Neuron (in vitro differentiated cells): ENCODE measurements at regions not wholly inside any gene's neighbourhood (a gene's known extent, or its start where the extent isn't known, plus 50 kb on each side); places are given as distances from the start of the nearest gene placed in this dataset.

Experiments
- H2AFZ ChIP-seq: one replicate; pipeline ENCODE4 v1.6.1; 2013; ENCODE audit warnings: low read depth, mild to moderate bottlenecking, inconsistent platforms, low read length, moderate library complexity
- H3K27me3 ChIP-seq: one replicate; pipeline ENCODE4 v1.6.1; 2013; ENCODE audit warnings: low read length; ENCODE audit not compliant: insufficient read depth
- H3K36me3 ChIP-seq: one replicate; pipeline ENCODE4 v1.6.1; 2013; ENCODE audit warnings: low read length; ENCODE audit not compliant: insufficient read depth
- H3K4me1 ChIP-seq: one replicate; pipeline ENCODE4 v1.6.1; 2013; ENCODE audit warnings: low read length; ENCODE audit not compliant: insufficient read depth
- H3K4me3 ChIP-seq: 2 replicates; pipeline ENCODE4 v1.5.1; 2013; ENCODE audit warnings: mild to moderate bottlenecking, low read length, moderate library complexity
- H3K9me3 ChIP-seq: one replicate; pipeline ENCODE4 v1.6.1; 2013; ENCODE audit warnings: low read length

- Histone ChIP-seq H3K4me1 (no peaks in the 10 kb centered on the region), H3K36me3 (no peaks in the 10 kb centered on the region), H2AFZ (no peak overlapping the region), H3K9me3 (no peaks in the 10 kb centered on the region), H3K4me3 (no peak overlapping the region), H3K27me3 (no peaks in the 10 kb centered on the region)
Measured at GRCh38 chr21:21605521-21605920, 607.3 kb downstream of the NCAM2 start.

- Histone ChIP-seq H3K36me3 (no peaks in the 10 kb centered on the region), H3K27me3 (no peaks in the 10 kb centered on the region), H2AFZ (no peak overlapping the region), H3K4me3 (no peak overlapping the region), H3K4me1 (no peaks in the 10 kb centered on the region), H3K9me3 (no peaks in the 10 kb centered on the region)
Measured at GRCh38 chr21:21606041-21606440, 607.8 kb downstream of the NCAM2 start.

- Histone ChIP-seq H3K4me3 (no peak overlapping the region), H3K9me3 (no peaks in the 10 kb centered on the region), H2AFZ (peak overlapping the region; percentile 14), H3K4me1 (no peaks in the 10 kb centered on the region), H3K27me3 (no peaks in the 10 kb centered on the region), H3K36me3 (no peaks in the 10 kb centered on the region)
Measured at GRCh38 chr21:21612466-21612865, 614.3 kb downstream of the NCAM2 start.

- H3K36me3 ChIP-seq = no peaks in the 10 kb centered on the region
- no peak overlapping the region for H2AFZ ChIP-seq
- no peaks in the 10 kb centered on the region for H3K27me3 ChIP-seq
- H3K4me1 ChIP-seq = no peaks in the 10 kb centered on the region
- H3K9me3 ChIP-seq = no peaks in the 10 kb centered on the region
- H3K4me3 ChIP-seq = no peak overlapping the region
Measured at GRCh38 chr21:21614966-21615365, 616.8 kb downstream of the NCAM2 start.

- no peak overlapping the region for H2AFZ ChIP-seq
- no peaks in the 10 kb centered on the region for H3K27me3 ChIP-seq
- H3K9me3 ChIP-seq = no peaks in the 10 kb centered on the region
- peaks cover 9% of the 10 kb centered on the region for H3K4me1 ChIP-seq
- H3K36me3 ChIP-seq = no peaks in the 10 kb centered on the region
- no peak overlapping the region for H3K4me3 ChIP-seq
Measured at GRCh38 chr21:21622460-21623234, 624.4 kb downstream of the NCAM2 start.

- Histone ChIP-seq H3K36me3 (no peaks in the 10 kb centered on the region), H3K27me3 (no peaks in the 10 kb centered on the region), H2AFZ (no peak overlapping the region), H3K9me3 (no peaks in the 10 kb centered on the region), H3K4me3 (no peak overlapping the region), H3K4me1 (peaks cover 9% of the 10 kb centered on the region)
Measured at GRCh38 chr21:21624674-21625073, 626.5 kb downstream of the NCAM2 start.

GRCh38 chr21:21631961-21632360 is 633.8 kb downstream of the NCAM2 start:
- Histone ChIP-seq H3K9me3 (no peaks in the 10 kb centered on the region), H3K36me3 (no peaks in the 10 kb centered on the region), H3K4me3 (no peak overlapping the region), H3K4me1 (no peaks in the 10 kb centered on the region), H3K27me3 (no peaks in the 10 kb centered on the region), H2AFZ (no peak overlapping the region)

- H3K4me3 ChIP-seq = no peak overlapping the region
- no peaks in the 10 kb centered on the region for H3K4me1 ChIP-seq
- H2AFZ ChIP-seq = no peak overlapping the region
Measured at GRCh38 chr21:21632926-21633325, 634.7 kb downstream of the NCAM2 start.

GRCh38 chr21:21661741-21662140 is 663.5 kb downstream of the NCAM2 start:
- peak overlapping the region; percentile 19 for H2AFZ ChIP-seq
- no peak overlapping the region for H3K4me3 ChIP-seq
- H3K4me1 ChIP-seq = peaks cover 3% of the 10 kb centered on the region
- H3K36me3 ChIP-seq = no peaks in the 10 kb centered on the region
- no peaks in the 10 kb centered on the region for H3K9me3 ChIP-seq
- H3K27me3 ChIP-seq = no peaks in the 10 kb centered on the region

More at GRCh38 chr21:21632926-21633325, 634.7 kb downstream of the NCAM2 start:
- H3K9me3 ChIP-seq = no peaks in the 10 kb centered on the region
- H3K36me3 ChIP-seq = no peaks in the 10 kb centered on the region
- H3K27me3 ChIP-seq = no peaks in the 10 kb centered on the region

GRCh38 chr21:21662776-21663175 is 664.6 kb downstream of the NCAM2 start:
- Histone ChIP-seq H3K27me3 (no peaks in the 10 kb centered on the region), H3K36me3 (no peaks in the 10 kb centered on the region), H3K4me1 (peaks cover 3% of the 10 kb centered on the region), H3K4me3 (no peak overlapping the region), H2AFZ (no peak overlapping the region), H3K9me3 (no peaks in the 10 kb centered on the region)

- Histone ChIP-seq H3K36me3 (no peaks in the 10 kb centered on the region), H3K4me3 (no peak overlapping the region), H2AFZ (no peak overlapping the region), H3K27me3 (no peaks in the 10 kb centered on the region), H3K9me3 (no peaks in the 10 kb centered on the region), H3K4me1 (peaks cover 3% of the 10 kb centered on the region)
Measured at GRCh38 chr21:21664871-21665270, 666.7 kb downstream of the NCAM2 start.

- H3K36me3 ChIP-seq = no peaks in the 10 kb centered on the region
- no peak overlapping the region for H2AFZ ChIP-seq
- H3K9me3 ChIP-seq = no peaks in the 10 kb centered on the region
- no peak overlapping the region for H3K4me3 ChIP-seq
- H3K4me1 ChIP-seq = peaks cover 2% of the 10 kb centered on the region
- no peaks in the 10 kb centered on the region for H3K27me3 ChIP-seq
Measured at GRCh38 chr21:21666689-21667088, 668.5 kb downstream of the NCAM2 start.

- no peaks in the 10 kb centered on the region for H3K27me3 ChIP-seq
- no peak overlapping the region for H2AFZ ChIP-seq
- no peaks in the 10 kb centered on the region for H3K9me3 ChIP-seq
- no peaks in the 10 kb centered on the region for H3K36me3 ChIP-seq
- no peaks in the 10 kb centered on the region for H3K4me1 ChIP-seq
- H3K4me3 ChIP-seq = no peak overlapping the region
Measured at GRCh38 chr21:21668198-21668597, 670.0 kb downstream of the NCAM2 start.

GRCh38 chr21:21673959-21674358 is 675.8 kb downstream of the NCAM2 start:
- Histone ChIP-seq H3K4me1 (no peaks in the 10 kb centered on the region), H3K27me3 (no peaks in the 10 kb centered on the region), H2AFZ (no peak overlapping the region)

More at GRCh38 chr21:21673959-21674358, 675.8 kb downstream of the NCAM2 start:
- H3K9me3 ChIP-seq = no peaks in the 10 kb centered on the region
- H3K4me3 ChIP-seq = no peak overlapping the region
- H3K36me3 ChIP-seq = no peaks in the 10 kb centered on the region
